WTC11 (cell line): ENCODE measurements at regions not wholly inside any gene's neighbourhood (a gene's known extent, or its start where the extent isn't known, plus 50 kb on each side); places are given as distances from the start of the nearest gene placed in this dataset.

Source experiments
- CREB1 ChIP-seq: sonication (generic); formaldehyde crosslinking; IDR thresholded peaks from 2 replicates; pipeline ENCODE4 v1.8.0; 2023; ENCODE audit warnings: mild to moderate bottlenecking, missing genetic modification reagents
- GABPB1 ChIP-seq: sonication (generic); formaldehyde crosslinking; IDR thresholded peaks from 2 replicates; pipeline ENCODE4 v1.8.1; 2023; ENCODE audit warnings: mild to moderate bottlenecking, missing genetic modification reagents
- JUN ChIP-seq: sonication (generic); formaldehyde crosslinking; IDR thresholded peaks from 2 replicates; pipeline ENCODE4 v1.8.0; 2023; ENCODE audit warnings: mild to moderate bottlenecking, missing genetic modification reagents
- NFE2L1 ChIP-seq: sonication (generic); formaldehyde crosslinking; IDR thresholded peaks from 2 replicates; pipeline ENCODE4 v1.8.1; 2023; ENCODE audit warnings: missing genetic modification reagents
- RELA ChIP-seq: sonication (generic); formaldehyde crosslinking; IDR thresholded peaks from 2 replicates; pipeline ENCODE4 v1.8.1; 2022; ENCODE audit warnings: missing genetic modification reagents, mild to moderate bottlenecking, borderline replicate concordance
- TF ChIP-seq, protein P1 (sequence below): sonication (generic); formaldehyde crosslinking; IDR thresholded peaks from 2 replicates; pipeline ENCODE4 v1.8.0; 2022; ENCODE audit warnings: missing genetic modification reagents
- TF ChIP-seq, protein P2 (sequence below): fragments of 200-600 bp; IDR thresholded peaks from 2 replicates; pipeline ENCODE4 v1.8.0; 2022; ENCODE audit warnings: antibody characterized with exemption
- TF ChIP-seq, protein P3 (sequence below): fragments of 250-450 bp; sonication (Bioruptor Pico); IDR thresholded peaks from 2 replicates; pipeline ENCODE4 v1.9.0; 2021; ENCODE audit warnings: mild to moderate bottlenecking, borderline replicate concordance
- TF ChIP-seq, protein P4 (sequence below): sonication (generic); formaldehyde crosslinking; IDR thresholded peaks from 2 replicates; pipeline ENCODE4 v1.8.1; 2023; ENCODE audit warnings: mild to moderate bottlenecking, missing genetic modification reagents
- TF ChIP-seq, protein P5 (sequence below): sonication (generic); formaldehyde crosslinking; IDR thresholded peaks from 2 replicates; pipeline ENCODE4 v1.8.1; 2023; ENCODE audit warnings: mild to moderate bottlenecking, missing genetic modification reagents

DNA sequence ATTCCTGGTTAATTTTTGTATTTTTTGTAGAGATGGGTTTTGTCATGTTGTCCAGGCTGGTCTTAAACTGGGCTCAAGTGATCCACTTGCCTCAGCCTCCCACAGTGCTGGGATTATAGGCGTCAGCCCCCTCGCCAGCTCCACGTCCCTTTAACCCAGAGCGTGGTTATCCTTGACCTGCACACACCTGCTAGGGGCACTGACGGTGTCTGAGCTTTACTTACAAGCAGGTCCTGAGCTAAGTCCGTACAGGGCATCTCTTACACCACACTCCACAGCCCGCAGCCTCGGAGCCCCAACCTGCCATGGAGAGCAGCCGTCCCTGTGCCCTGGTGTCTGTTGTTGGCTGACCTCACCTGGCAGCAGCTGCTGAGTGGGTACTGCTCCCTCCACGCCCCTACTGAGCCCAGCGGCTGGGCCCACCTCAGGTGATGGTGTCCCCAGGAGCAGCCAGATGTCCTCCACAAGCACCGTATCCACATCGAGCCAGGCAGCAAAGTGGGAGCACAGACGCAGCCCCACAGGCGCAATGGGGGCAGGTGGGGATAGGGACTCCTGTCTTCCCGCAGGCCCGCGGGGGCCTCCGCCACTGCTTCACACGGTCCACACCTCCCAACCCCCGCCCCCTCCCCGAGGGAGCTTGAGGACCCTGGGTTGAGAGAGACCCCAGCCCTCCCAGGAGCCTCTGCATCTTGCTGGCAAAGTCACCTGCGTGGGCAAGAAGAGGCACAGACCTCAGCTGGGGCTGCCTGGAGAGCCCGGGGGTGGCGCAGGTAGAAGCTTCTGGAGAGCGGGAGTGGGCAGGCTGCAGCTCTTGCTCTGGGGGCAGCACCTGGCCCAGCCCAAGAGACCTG lies 325.4 kb upstream of the SFSWAP start:
- TF ChIP-seq, protein P1, sequence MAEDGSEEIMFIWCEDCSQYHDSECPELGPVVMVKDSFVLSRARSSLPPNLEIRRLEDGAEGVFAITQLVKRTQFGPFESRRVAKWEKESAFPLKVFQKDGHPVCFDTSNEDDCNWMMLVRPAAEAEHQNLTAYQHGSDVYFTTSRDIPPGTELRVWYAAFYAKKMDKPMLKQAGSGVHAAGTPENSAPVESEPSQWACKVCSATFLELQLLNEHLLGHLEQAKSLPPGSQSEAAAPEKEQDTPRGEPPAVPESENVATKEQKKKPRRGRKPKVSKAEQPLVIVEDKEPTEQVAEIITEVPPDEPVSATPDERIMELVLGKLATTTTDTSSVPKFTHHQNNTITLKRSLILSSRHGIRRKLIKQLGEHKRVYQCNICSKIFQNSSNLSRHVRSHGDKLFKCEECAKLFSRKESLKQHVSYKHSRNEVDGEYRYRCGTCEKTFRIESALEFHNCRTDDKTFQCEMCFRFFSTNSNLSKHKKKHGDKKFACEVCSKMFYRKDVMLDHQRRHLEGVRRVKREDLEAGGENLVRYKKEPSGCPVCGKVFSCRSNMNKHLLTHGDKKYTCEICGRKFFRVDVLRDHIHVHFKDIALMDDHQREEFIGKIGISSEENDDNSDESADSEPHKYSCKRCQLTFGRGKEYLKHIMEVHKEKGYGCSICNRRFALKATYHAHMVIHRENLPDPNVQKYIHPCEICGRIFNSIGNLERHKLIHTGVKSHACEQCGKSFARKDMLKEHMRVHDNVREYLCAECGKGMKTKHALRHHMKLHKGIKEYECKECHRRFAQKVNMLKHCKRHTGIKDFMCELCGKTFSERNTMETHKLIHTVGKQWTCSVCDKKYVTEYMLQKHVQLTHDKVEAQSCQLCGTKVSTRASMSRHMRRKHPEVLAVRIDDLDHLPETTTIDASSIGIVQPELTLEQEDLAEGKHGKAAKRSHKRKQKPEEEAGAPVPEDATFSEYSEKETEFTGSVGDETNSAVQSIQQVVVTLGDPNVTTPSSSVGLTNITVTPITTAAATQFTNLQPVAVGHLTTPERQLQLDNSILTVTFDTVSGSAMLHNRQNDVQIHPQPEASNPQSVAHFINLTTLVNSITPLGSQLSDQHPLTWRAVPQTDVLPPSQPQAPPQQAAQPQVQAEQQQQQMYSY: no peak
- TF ChIP-seq JUN (CRISPR knock-in tag) (no peak), GABPB1 (no peak), RELA (no peak), CREB1 (CRISPR knock-in tag) (no peak), NFE2L1 (CRISPR knock-in tag) (no peak)
- TF ChIP-seq, protein P2, sequence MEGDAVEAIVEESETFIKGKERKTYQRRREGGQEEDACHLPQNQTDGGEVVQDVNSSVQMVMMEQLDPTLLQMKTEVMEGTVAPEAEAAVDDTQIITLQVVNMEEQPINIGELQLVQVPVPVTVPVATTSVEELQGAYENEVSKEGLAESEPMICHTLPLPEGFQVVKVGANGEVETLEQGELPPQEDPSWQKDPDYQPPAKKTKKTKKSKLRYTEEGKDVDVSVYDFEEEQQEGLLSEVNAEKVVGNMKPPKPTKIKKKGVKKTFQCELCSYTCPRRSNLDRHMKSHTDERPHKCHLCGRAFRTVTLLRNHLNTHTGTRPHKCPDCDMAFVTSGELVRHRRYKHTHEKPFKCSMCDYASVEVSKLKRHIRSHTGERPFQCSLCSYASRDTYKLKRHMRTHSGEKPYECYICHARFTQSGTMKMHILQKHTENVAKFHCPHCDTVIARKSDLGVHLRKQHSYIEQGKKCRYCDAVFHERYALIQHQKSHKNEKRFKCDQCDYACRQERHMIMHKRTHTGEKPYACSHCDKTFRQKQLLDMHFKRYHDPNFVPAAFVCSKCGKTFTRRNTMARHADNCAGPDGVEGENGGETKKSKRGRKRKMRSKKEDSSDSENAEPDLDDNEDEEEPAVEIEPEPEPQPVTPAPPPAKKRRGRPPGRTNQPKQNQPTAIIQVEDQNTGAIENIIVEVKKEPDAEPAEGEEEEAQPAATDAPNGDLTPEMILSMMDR: no peak
- TF ChIP-seq, protein P3, sequence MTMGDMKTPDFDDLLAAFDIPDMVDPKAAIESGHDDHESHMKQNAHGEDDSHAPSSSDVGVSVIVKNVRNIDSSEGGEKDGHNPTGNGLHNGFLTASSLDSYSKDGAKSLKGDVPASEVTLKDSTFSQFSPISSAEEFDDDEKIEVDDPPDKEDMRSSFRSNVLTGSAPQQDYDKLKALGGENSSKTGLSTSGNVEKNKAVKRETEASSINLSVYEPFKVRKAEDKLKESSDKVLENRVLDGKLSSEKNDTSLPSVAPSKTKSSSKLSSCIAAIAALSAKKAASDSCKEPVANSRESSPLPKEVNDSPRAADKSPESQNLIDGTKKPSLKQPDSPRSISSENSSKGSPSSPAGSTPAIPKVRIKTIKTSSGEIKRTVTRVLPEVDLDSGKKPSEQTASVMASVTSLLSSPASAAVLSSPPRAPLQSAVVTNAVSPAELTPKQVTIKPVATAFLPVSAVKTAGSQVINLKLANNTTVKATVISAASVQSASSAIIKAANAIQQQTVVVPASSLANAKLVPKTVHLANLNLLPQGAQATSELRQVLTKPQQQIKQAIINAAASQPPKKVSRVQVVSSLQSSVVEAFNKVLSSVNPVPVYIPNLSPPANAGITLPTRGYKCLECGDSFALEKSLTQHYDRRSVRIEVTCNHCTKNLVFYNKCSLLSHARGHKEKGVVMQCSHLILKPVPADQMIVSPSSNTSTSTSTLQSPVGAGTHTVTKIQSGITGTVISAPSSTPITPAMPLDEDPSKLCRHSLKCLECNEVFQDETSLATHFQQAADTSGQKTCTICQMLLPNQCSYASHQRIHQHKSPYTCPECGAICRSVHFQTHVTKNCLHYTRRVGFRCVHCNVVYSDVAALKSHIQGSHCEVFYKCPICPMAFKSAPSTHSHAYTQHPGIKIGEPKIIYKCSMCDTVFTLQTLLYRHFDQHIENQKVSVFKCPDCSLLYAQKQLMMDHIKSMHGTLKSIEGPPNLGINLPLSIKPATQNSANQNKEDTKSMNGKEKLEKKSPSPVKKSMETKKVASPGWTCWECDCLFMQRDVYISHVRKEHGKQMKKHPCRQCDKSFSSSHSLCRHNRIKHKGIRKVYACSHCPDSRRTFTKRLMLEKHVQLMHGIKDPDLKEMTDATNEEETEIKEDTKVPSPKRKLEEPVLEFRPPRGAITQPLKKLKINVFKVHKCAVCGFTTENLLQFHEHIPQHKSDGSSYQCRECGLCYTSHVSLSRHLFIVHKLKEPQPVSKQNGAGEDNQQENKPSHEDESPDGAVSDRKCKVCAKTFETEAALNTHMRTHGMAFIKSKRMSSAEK (CRISPR knock-in tag): no peak
- TF ChIP-seq, protein P4, sequence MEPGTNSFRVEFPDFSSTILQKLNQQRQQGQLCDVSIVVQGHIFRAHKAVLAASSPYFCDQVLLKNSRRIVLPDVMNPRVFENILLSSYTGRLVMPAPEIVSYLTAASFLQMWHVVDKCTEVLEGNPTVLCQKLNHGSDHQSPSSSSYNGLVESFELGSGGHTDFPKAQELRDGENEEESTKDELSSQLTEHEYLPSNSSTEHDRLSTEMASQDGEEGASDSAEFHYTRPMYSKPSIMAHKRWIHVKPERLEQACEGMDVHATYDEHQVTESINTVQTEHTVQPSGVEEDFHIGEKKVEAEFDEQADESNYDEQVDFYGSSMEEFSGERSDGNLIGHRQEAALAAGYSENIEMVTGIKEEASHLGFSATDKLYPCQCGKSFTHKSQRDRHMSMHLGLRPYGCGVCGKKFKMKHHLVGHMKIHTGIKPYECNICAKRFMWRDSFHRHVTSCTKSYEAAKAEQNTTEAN (CRISPR knock-in tag): no peak
- TF ChIP-seq, protein P5, sequence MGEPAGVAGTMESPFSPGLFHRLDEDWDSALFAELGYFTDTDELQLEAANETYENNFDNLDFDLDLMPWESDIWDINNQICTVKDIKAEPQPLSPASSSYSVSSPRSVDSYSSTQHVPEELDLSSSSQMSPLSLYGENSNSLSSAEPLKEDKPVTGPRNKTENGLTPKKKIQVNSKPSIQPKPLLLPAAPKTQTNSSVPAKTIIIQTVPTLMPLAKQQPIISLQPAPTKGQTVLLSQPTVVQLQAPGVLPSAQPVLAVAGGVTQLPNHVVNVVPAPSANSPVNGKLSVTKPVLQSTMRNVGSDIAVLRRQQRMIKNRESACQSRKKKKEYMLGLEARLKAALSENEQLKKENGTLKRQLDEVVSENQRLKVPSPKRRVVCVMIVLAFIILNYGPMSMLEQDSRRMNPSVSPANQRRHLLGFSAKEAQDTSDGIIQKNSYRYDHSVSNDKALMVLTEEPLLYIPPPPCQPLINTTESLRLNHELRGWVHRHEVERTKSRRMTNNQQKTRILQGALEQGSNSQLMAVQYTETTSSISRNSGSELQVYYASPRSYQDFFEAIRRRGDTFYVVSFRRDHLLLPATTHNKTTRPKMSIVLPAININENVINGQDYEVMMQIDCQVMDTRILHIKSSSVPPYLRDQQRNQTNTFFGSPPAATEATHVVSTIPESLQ (CRISPR knock-in tag): no peak
